Right cardiac atrium (tissue), 5 donors: ENCODE measurements at regions not wholly inside any gene's neighbourhood (a gene's known extent, or its start where the extent isn't known, plus 50 kb on each side); places are given as distances from the start of the nearest gene placed in this dataset.

Source experiments
- ATAC-seq, 2 donors: fragments of 200-7000 bp; cut with Tn5 transposase; one replicate each; pipeline versions ENCODE4 v1.8.0 to v1.9.1; 2020; ENCODE audit warnings: moderate library complexity in 2 of 2, mild to moderate bottlenecking in 1 of 2
- DNase-seq, 3 donors: peaks; one replicate each; pipeline ENCODE4 v3.0.0-alpha.2; 2020
- H3K27ac ChIP-seq: one replicate; pipeline ENCODE4 v1.5.1; 2013; ENCODE audit warnings: mild to moderate bottlenecking, low read length, control low read depth, moderate library complexity
- H3K27me3 ChIP-seq: one replicate; pipeline ENCODE4 v1.6.1; 2013; ENCODE audit not compliant: control insufficient read depth, insufficient read depth
- H3K4me1 ChIP-seq: one replicate; pipeline ENCODE4 v1.6.1; 2013; ENCODE audit warnings: low read length; ENCODE audit not compliant: control insufficient read depth, insufficient read depth
- H3K4me3 ChIP-seq: one replicate; pipeline ENCODE4 v1.5.1; 2013; ENCODE audit warnings: low read length, control low read depth
- H3K9me3 ChIP-seq: one replicate; pipeline ENCODE4 v1.6.1; 2013; ENCODE audit warnings: low read length; ENCODE audit not compliant: control insufficient read depth
- WGBS: extraction: QIAGEN DNeasy Blood & Tissue Kit; methylation state at CpG from one replicate; pipeline ENCODE4 v1.1.7; 2013; 5-methylcytosine and 5-hydroxymethylcytosine counted together
- intact Hi-C, 4 donors: fragments of 100-400 bp; cut with DNase I; formaldehyde crosslinking; loops; one replicate each; pipeline versions ENCODE4 v1.11.0 to v1.14.0; 2022 to 2023
- donor health status: healthy with polysubstance abuse.
- donor health status: DM: no; HTN: yes; CAD: no.
- donor health status: DM: no; HTN: no; CAD: no.
- donor health status: DM: no; HTN: yes; CAD: no; lungs with severe emphysema.
- donor health status: DM: yes; HTN: yes; CAD: no.

- DNase-seq: no peak
- intact Hi-C loops: no loop called here
- no peaks in the 10 kb centered on the region for H3K27me3 ChIP-seq
- ATAC-seq: no peak
- H3K27ac ChIP-seq: no peak overlapping the region
- H3K9me3 ChIP-seq: no peaks in the 10 kb centered on the region
- no peak overlapping the region for H3K4me3 ChIP-seq
- WGBS: 73% methylated on average over 9 of the region's 9 CpGs
- no peaks in the 10 kb centered on the region for H3K4me1 ChIP-seq
These were observed 310.0 kb upstream of the DDHD1 start for GRCh38 chr14:53462931-53463778.

- Histone ChIP-seq H3K27me3 (no peaks in the 10 kb centered on the region), H3K27ac (no peak overlapping the region)
These were observed 308.7 kb upstream of the DDHD1 start for GRCh38 chr14:53461858-53462257.

GRCh38 chr14:53460544-53460943, 307.4 kb upstream of the DDHD1 start:
- H3K27ac ChIP-seq: no peak overlapping the region
- DNase-seq (no peak), ATAC-seq (no peak)
- intact Hi-C loops: no loop called here
- no peaks in the 10 kb centered on the region for H3K9me3 ChIP-seq
- no peaks in the 10 kb centered on the region for H3K27me3 ChIP-seq
- H3K4me3 ChIP-seq: no peak overlapping the region
- WGBS: 98% methylated on average over 1 of the region's 1 CpG
- H3K4me1 ChIP-seq: no peaks in the 10 kb centered on the region

More at GRCh38 chr14:53461858-53462257, 308.7 kb upstream of the DDHD1 start:
- intact Hi-C loops: no loop called here
- no peak for DNase-seq
- ATAC-seq: no peak
- Histone ChIP-seq H3K4me1 (no peaks in the 10 kb centered on the region), H3K4me3 (no peak overlapping the region), H3K9me3 (no peaks in the 10 kb centered on the region)
- 48% methylated on average over 6 of the region's 6 CpGs for WGBS

GRCh38 chr14:53458368-53458814, 305.3 kb upstream of the DDHD1 start:
- Histone ChIP-seq H3K4me1 (no peaks in the 10 kb centered on the region), H3K27ac (no peak overlapping the region), H3K27me3 (no peaks in the 10 kb centered on the region), H3K9me3 (no peaks in the 10 kb centered on the region), H3K4me3 (no peak overlapping the region)
- intact Hi-C loops: no loop called here
- DNase-seq: no peak
- WGBS: 23% methylated on average over 2 of the region's 2 CpGs
- no peak for ATAC-seq

- Histone ChIP-seq H3K4me3 (no peak overlapping the region), H3K4me1 (no peaks in the 10 kb centered on the region), H3K9me3 (no peaks in the 10 kb centered on the region), H3K27ac (no peak overlapping the region), H3K27me3 (no peaks in the 10 kb centered on the region)
- intact Hi-C loops: no loop called here
- WGBS: 49% methylated on average over 1 of the region's 1 CpG
- no peak for ATAC-seq
- DNase-seq: no peak
These were observed 303.8 kb upstream of the DDHD1 start for GRCh38 chr14:53456931-53457330.

GRCh38 chr14:53452005-53452673, 299.0 kb upstream of the DDHD1 start:
- DNase-seq (no peak), ATAC-seq (no peak)
- WGBS: 65% methylated on average over 4 of the region's 4 CpGs
- Histone ChIP-seq H3K27me3 (no peaks in the 10 kb centered on the region), H3K4me3 (no peak overlapping the region), H3K9me3 (no peaks in the 10 kb centered on the region), H3K27ac (no peak overlapping the region), H3K4me1 (no peaks in the 10 kb centered on the region)
- intact Hi-C loops: no loop called here

- no peak for ATAC-seq
- H3K27me3 ChIP-seq: no peaks in the 10 kb centered on the region
- WGBS: 51% methylated on average over 3 of the region's 3 CpGs
- intact Hi-C loops: no loop called here
- no peaks in the 10 kb centered on the region for H3K9me3 ChIP-seq
- H3K4me1 ChIP-seq: no peaks in the 10 kb centered on the region
- no peak overlapping the region for H3K27ac ChIP-seq
- no peak overlapping the region for H3K4me3 ChIP-seq
- no peak for DNase-seq
These were observed 297.7 kb upstream of the DDHD1 start for GRCh38 chr14:53450871-53451270.

GRCh38 chr14:53448682-53449081, 295.6 kb upstream of the DDHD1 start:
- intact Hi-C loops: no loop called here
- Histone ChIP-seq H3K27me3 (no peaks in the 10 kb centered on the region), H3K4me3 (no peak overlapping the region), H3K27ac (no peak overlapping the region), H3K9me3 (no peaks in the 10 kb centered on the region), H3K4me1 (no peaks in the 10 kb centered on the region)
- 86% methylated on average over 2 of the region's 2 CpGs for WGBS
- ATAC-seq: no peak
- DNase-seq: no peak

GRCh38 chr14:53444677-53445312, 291.7 kb upstream of the DDHD1 start:
- no peaks in the 10 kb centered on the region for H3K4me1 ChIP-seq
- H3K4me3 ChIP-seq: no peak overlapping the region
- H3K27ac ChIP-seq: no peak overlapping the region
- 90% methylated on average over 5 of the region's 5 CpGs for WGBS
- DNase-seq (no peak), ATAC-seq (no peak)
- no peaks in the 10 kb centered on the region for H3K27me3 ChIP-seq
- no peaks in the 10 kb centered on the region for H3K9me3 ChIP-seq
- intact Hi-C loops: no loop called here

- Histone ChIP-seq H3K9me3 (no peaks in the 10 kb centered on the region), H3K27me3 (no peaks in the 10 kb centered on the region), H3K4me1 (no peaks in the 10 kb centered on the region), H3K4me3 (no peak overlapping the region), H3K27ac (no peak overlapping the region)
- 84% methylated on average over 6 of the region's 6 CpGs for WGBS
- intact Hi-C loops: no loop called here
- ATAC-seq: no peak
- DNase-seq: no peak
These were observed 288.7 kb upstream of the DDHD1 start for GRCh38 chr14:53441789-53442188.

- DNase-seq (no peak), ATAC-seq (no peak)
- H3K4me1 ChIP-seq: no peaks in the 10 kb centered on the region
- H3K27me3 ChIP-seq: no peaks in the 10 kb centered on the region
- no peak overlapping the region for H3K27ac ChIP-seq
- H3K9me3 ChIP-seq: no peaks in the 10 kb centered on the region
- intact Hi-C loops: no loop called here
- no peak overlapping the region for H3K4me3 ChIP-seq
These were observed 284.7 kb upstream of the DDHD1 start for GRCh38 chr14:53437858-53438257.
